Ramos (cell line): ENCODE measurements at regions not wholly inside any gene's neighbourhood (a gene's known extent, or its start where the extent isn't known, plus 50 kb on each side); places are given as distances from the start of the nearest gene placed in this dataset.

Experiments
- in situ Hi-C: fragments of 300-500 bp; cut with MboI; formaldehyde crosslinking; loops from one replicate; pipeline ENCODE4 v1.14.3; 2022; ENCODE audit warnings: low sequenced_read_pairs; ENCODE audit not compliant: unreplicated experiment

GRCh38 chr1:234722904-234723720, 113.1 kb upstream of the IRF2BP2 start:
- in situ Hi-C loops, result no loop called here

GRCh38 chr1:234722270-234722704, 112.3 kb upstream of the IRF2BP2 start:
- in situ Hi-C loops, result no loop called here

- in situ Hi-C loops, result no loop called here
Observed at GRCh38 chr1:234721476-234722269, 111.7 kb upstream of the IRF2BP2 start.

- in situ Hi-C loops, result no loop called here
Observed at GRCh38 chr1:234720709-234721441, 110.9 kb upstream of the IRF2BP2 start.

- in situ Hi-C loops, result no loop called here
Observed at GRCh38 chr1:234719454-234720251, 109.7 kb upstream of the IRF2BP2 start.

- in situ Hi-C loops, result no loop called here
Observed at GRCh38 chr1:234718496-234719453, 108.8 kb upstream of the IRF2BP2 start.

- in situ Hi-C loops, result no loop called here
Observed at GRCh38 chr1:234716908-234717375, 107.0 kb upstream of the IRF2BP2 start.

GRCh38 chr1:234715252-234716014, 105.5 kb upstream of the IRF2BP2 start:
- in situ Hi-C loops, result no loop called here

- in situ Hi-C loops, result no loop called here
Observed at GRCh38 chr1:234713859-234714258, 103.9 kb upstream of the IRF2BP2 start.

- in situ Hi-C loops, result no loop called here
Observed at GRCh38 chr1:234713440-234713839, 103.5 kb upstream of the IRF2BP2 start.

- in situ Hi-C loops, result no loop called here
Observed at GRCh38 chr1:234712891-234713305, 102.9 kb upstream of the IRF2BP2 start.

GRCh38 chr1:234710936-234711724, 101.2 kb upstream of the IRF2BP2 start:
- in situ Hi-C loops, result no loop called here

- in situ Hi-C loops, result no loop called here
Observed at GRCh38 chr1:234710381-234710780, 100.4 kb upstream of the IRF2BP2 start.

GRCh38 chr1:234709473-234710228, 99.7 kb upstream of the IRF2BP2 start:
- in situ Hi-C loops, result no loop called here

- in situ Hi-C loops, result no loop called here
Observed at GRCh38 chr1:234708700-234709395, 98.9 kb upstream of the IRF2BP2 start.

- in situ Hi-C loops, result no loop called here
Observed at GRCh38 chr1:234707641-234708040, 97.7 kb upstream of the IRF2BP2 start.
